Suprapubic skin (tissue), 4 donors: ENCODE measurements at regions not wholly inside any gene's neighbourhood (a gene's known extent, or its start where the extent isn't known, plus 50 kb on each side); places are given as distances from the start of the nearest gene placed in this dataset.

Experiments used
- CTCF ChIP-seq, 2 donors: fragments of 200-600 bp in 1 of 2; fragments of 450-650 bp in 1 of 2; sonication (generic) in 1 of 2; IDR thresholded peaks; one replicate each; pipeline ENCODE4 v1.5.1; 2016 to 2019; ENCODE audit warnings: antibody characterized with exemption in 2 of 2, mild to moderate bottlenecking in 1 of 2, moderate library complexity in 1 of 2
- POLR2A ChIP-seq, 2 donors: fragments of 450-650 bp; IDR thresholded peaks; one replicate each; pipeline ENCODE4 v1.6.1; 2017; ENCODE audit warnings: antibody characterized with exemption in 2 of 2, mild to moderate bottlenecking in 2 of 2, moderate library complexity in 2 of 2
- POLR2AphosphoS5 ChIP-seq, 3 donors: sonication (generic); formaldehyde crosslinking; IDR thresholded peaks; one replicate each; pipeline ENCODE4 v1.6.1; 2017; ENCODE audit warnings: antibody characterized with exemption in 3 of 3

- TF ChIP-seq POLR2A (IDR thresholded peaks at IDR 0.05) (no peak), CTCF (IDR thresholded peaks at IDR 0.05) (no peak), POLR2AphosphoS5 (IDR thresholded peaks at IDR 0.05) (no peak)
Observed at GRCh38 chr3:99114565-99115291, 213.2 kb upstream of the DCBLD2 start.
